HuH-7 (cell line): ENCODE measurements at regions not wholly inside any gene's neighbourhood (a gene's known extent, or its start where the extent isn't known, plus 50 kb on each side); places are given as distances from the start of the nearest gene placed in this dataset.
"Not testable (repeated sequence)": the region's sequence is repeated elsewhere in the genome, so short reads cannot be mapped to it uniquely, and the experiment has no call there.

Experiments used
- DNase-seq: peaks from one replicate; pipeline ENCODE4 v3.0.0; 2011; ENCODE audit warnings: low spot score

- DNase-seq, result no peak
Measured at GRCh38 chr5:160479220-160479619, 57.6 kb downstream of the PTTG1 start.

DNA sequence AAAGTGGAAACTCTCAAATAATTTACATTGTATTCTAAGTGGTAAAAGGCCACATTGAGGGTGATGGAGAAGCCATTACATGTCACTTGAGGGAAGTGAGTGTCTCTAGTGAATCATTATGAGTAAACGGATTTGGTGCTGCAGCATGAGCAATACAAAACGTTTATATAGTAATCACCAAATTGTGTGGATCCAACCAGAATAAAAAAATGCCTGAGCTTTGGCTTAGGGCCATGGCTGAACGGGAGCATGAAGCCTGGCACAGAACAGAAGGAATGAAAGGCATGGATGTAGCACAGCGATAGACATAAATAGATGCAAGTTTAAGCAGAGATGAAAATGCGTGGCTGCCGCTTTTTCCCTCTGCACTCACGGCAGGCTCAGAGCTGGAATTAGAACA lies 58.3 kb downstream of the PTTG1 start:
- no peak for DNase-seq

DNA sequence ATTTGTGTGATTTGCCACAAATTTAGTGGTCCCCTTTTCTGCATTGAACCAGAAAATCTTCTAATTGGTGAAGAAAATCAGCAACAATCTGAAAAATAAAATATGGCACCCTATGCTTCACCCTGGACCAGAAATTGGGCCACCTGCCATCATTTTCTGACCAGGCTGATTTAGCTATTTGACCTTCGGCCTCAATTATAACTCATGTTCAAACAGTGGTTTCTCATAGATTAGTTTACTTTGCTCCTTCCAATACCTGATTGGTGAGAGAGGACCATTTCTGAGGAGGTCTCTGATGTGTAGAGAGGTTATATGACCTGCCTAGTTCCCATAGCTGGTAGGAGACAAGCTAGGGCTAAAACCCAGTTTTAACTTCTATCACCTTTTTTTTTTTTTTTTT lies 59.0 kb downstream of the PTTG1 start:
- DNase-seq, result peak; percentile 42

DNA sequence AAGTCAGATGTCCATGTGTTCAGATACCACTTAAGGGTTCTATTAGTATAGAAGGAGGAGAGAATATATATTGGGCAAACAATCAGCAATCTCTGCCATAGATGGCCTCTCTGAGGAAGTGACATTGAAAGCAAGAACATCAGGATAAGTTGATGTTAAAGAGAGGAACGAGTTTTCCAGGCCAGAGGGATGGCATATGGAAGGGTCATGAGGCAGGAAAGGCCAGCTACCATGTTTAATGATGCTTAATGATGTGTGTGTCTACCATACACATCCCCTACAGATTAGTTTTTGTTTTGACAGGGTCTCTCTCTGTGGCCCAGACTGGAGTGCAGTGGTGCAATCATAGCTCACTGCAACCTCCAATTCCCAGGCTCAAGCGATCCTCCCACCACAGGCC lies 63.0 kb downstream of the PTTG1 start:
- DNase-seq, result no peak

- DNase-seq, result no peak
Measured at GRCh38 chr5:160485364-160485969, 63.8 kb downstream of the PTTG1 start.

GRCh38 chr5:160486573-160486972 lies 64.9 kb downstream of the PTTG1 start:
- DNase-seq, result no peak

GRCh38 chr5:160488394-160489325 lies 67.0 kb downstream of the PTTG1 start:
- DNase-seq, result no peak

GRCh38 chr5:160491438-160491837 lies 69.8 kb downstream of the PTTG1 start:
- no peak for DNase-seq

DNA sequence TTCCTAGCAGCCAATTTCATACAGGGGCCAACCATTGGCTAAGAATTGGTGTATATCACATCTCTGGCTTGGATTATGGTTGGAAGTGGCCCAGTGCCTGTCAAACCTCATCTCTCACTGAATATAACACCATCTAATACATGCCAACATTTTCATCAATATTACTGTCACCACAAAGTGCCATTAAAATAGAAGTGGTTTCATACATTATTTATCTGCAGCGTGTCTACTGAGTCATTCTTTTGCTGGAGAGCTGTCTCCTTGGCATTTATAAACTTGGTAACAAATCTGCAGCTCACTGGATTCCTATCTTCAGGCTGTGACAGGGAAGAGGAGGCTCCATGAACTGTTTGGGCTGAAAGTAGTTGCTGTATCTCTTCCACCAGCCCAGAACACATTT lies 70.9 kb downstream of the PTTG1 start:
- DNase-seq, result no peak

- no peak for DNase-seq
Measured at GRCh38 chr5:160493806-160494338, 72.2 kb downstream of the PTTG1 start.

- DNase-seq, result no peak
Measured at GRCh38 chr5:160494451-160494850, 72.8 kb downstream of the PTTG1 start.

DNA sequence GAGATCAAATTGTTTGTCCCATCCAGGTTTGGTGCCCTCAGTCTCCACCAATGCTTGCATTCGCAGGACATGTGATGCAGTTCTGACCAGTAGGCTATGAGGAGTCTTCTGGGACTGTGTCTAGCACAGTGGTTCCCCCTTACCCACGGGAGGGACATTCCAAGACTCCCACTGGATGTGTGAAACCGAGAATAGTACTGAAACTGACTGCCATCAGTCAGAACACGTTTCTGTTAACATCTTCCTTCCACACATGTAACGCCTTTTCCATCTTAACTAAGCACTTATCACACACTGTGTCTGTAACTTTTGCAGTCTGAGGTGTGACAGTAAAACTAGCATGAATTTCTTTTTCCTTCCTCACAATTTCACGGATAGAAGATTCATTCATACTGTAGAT lies 74.7 kb downstream of the PTTG1 start:
- no peak for DNase-seq

GRCh38 chr5:160496784-160497183 lies 75.1 kb downstream of the PTTG1 start:
- no peak for DNase-seq

DNA sequence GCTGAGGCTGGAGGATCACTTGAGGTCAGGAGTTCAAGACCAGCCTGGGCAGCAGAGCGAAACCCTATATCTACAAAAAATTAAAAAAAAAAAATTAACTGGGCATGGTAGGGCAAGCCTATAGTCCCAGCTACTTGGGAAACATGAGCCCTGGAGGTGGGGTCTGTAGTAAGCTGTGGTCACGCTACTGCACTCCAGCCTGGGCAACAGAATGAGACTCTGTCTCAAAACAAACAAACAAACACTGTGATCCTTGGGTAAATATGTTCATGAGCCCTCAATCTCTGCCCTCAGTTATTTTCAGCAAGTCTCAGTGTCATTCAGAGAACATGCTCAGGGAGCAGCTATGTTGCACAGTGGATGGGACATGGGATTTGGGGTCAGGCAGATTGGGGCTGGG lies 76.2 kb downstream of the PTTG1 start:
- peak; percentile 15 for DNase-seq

GRCh38 chr5:160498441-160499043 lies 76.9 kb downstream of the PTTG1 start:
- DNase-seq, result not testable (repeated sequence)

- DNase-seq, result no peak
Measured at GRCh38 chr5:160500786-160501779, 79.4 kb downstream of the PTTG1 start.

DNA sequence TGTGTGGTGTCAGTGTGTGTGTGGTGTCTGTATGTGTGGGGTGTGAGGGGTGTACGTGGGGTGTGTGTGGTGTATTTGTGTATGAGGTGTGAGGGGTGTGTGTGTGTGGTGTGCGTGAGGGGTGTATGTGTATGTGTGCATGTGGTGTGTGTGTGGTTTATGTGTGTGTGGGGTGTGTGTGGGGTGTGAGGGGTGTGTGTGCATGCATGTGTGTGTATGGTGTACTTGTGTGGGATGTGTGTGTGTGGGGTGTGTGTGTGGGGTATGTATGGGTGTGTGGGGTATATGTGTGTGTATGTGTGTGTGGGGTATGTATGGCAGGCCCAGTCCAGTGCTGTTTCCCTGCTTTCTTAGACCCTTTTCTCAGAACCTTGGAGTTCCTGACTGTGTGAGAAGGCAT lies 83.3 kb downstream of the PTTG1 start:
- no peak for DNase-seq

- DNase-seq, result no peak
Measured at GRCh38 chr5:160506006-160507004, 84.7 kb downstream of the PTTG1 start.

GRCh38 chr5:160507221-160507721 lies 85.6 kb downstream of the PTTG1 start:
- no peak for DNase-seq

DNA sequence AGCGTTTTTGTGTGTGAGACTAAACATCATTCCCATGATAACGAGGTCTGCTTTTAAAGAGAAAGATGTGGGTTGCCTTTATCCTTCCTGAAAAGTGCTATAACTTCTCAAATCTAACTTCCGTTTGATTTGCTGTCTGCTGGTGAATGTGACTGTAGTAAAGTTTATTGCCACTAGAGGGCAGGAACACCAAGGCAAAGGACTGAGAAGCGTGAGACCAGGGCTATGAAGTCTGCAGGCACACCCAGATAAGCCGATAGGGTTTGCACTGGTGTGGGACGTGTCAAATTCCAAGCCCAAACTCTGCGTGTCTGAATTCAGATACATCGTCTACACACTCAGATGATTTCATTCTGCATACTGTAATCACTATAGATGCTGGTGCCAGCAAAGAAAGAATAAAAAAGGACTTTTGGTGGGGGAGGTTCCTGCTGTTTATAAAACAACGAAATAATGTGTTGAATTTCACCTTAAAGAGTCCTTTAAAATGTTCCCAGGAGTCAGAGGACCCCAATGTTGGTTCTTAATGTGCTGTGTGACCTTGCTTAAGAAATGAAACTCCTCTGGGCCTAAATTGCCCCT lies 87.2 kb downstream of the PTTG1 start:
- DNase-seq, result peak; percentile 76
